NCI-H774 (cell line): ENCODE measurements at regions not wholly inside any gene's neighbourhood (a gene's known extent, or its start where the extent isn't known, plus 50 kb on each side); places are given as distances from the start of the nearest gene placed in this dataset.

Experiments
- DNase-seq: peaks from one replicate; lab custom pipeline; 2025; lab: John Stamatoyannopoulos, UW

DNA sequence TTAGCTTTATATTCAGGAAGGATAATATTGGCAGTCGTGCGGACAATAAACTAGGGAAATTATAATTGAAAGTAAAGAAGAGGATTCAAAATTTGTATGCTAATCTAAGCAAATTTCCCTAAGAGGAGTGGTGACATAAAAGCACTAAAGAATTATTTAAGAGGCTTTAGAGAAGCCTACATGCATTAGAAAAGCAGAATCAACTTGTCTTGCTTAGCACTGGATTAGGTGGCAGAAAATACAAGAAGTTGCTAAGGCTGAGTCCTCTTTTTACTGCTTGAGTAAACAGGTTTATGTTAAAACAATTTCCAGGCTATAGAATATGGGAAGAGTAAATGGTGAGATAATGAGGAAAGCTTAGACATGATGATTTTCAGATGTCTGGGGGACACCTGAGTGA lies 991.5 kb downstream of the PCDH18 start:
- no peak for DNase-seq

DNA sequence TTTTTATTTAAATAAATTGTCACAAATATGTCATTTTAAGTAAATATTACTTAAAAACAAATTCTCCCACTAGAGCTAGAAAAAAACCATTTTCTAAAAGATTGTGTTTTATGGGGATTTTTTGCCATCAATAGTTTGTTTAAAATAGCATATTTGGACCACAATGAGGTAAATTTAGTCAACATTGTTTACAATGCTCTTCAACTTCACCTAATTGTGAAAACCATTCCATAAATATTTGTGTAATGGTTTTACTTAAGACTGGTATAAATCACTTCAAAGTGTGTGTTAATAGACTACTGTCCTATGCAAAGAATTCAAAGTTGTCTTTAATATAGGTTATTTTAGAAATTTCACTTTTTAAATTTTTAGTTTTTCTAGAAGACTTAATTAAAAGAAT lies 1004.2 kb downstream of the PCDH18 start:
- DNase-seq, result no peak

DNA sequence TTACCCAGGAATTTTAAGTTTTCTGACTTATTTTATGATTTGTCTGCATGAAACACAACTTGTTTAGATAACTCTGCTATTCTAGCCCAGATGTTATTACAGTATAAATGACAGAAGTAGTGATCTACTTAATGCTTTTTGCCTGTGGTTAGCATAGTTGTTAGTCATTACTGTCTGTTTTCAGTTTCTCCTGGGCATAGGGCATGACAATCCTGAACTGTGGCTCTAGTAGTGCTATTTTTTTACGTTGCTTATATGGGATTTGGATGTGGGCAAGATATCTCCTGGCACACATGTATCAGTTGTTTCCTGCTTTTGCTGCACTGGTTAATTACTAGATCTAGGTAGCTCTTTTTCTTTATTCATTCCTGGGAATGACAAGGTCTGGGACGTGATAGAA lies 1005.8 kb downstream of the PCDH18 start:
- no peak for DNase-seq

DNA sequence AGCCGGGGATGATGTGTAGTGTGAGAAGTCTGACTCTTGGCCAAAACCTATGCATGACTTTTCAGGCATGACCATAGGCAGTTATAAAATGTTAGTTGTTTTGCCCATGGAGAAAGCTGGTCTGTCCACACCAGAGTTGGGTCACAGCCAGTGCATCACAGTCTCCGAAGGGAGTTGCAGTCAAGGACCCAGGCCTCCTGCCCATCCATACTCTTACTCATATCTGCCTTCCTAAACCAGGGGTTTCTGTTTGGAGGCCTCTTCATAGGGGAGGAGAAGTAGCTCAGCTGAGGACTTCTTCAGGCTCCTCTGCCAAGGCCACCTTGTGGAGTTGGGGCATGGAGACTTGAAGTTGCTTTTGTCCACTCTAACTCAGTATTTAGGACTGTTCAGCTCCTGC lies 1008.3 kb downstream of the PCDH18 start:
- no peak for DNase-seq

DNA sequence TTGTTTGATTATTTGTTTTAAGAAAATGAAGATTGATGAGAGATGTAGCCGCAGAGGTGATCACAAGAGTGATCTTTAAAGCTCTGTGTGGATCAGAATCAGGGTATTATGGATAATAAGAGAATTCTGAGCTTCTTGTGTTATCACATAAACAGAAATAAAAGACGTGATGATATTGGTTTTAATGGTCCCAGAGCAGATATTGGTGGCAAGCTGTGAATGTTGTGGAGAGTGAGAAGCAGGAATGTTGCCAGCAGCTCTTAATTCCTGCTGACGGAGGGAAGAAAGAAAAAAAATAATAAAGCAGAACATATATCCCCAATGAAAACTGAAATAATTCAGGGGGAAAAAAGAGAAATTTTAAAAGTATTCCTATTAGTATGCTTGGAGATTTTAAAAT lies 1015.9 kb downstream of the PCDH18 start:
- no peak for DNase-seq

DNA sequence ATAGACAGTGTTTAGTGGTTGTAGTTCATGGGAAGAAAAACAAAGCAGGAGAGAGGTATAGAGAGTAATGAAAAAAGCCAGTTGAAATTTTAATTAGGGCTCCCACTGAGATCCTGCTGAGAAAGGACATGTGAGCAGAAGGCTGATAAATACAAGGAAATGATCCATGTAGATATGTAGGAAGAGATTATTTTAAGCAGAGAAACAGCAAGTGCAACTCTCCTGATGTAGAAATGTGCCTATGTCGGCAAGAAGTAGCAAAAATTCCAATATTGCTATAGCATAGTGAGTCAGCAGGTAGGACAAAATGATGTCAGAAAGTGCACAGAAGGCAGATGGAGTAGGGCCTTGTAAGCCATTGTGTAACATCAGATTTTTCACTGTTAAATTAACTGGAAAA lies 1027.3 kb downstream of the PCDH18 start:
- no peak for DNase-seq

DNA sequence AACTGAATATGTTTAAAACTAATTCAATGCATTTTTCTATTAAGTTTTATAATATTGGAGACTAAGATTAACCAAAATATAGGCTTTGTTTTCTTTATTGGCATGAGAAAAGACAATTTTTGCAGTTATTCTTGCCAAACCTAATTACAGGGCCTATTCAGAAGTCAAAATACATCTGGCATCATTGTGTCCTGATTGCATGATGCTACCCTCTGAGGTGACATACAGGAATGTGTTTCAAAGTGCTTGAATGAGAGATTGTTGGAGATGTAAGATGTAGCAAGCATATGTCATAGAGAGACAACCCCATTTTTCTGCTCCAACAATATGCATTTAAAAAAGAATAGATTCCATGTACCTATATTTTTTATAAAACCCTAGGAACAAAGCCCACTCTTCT lies 1036.4 kb downstream of the PCDH18 start:
- no peak for DNase-seq

DNA sequence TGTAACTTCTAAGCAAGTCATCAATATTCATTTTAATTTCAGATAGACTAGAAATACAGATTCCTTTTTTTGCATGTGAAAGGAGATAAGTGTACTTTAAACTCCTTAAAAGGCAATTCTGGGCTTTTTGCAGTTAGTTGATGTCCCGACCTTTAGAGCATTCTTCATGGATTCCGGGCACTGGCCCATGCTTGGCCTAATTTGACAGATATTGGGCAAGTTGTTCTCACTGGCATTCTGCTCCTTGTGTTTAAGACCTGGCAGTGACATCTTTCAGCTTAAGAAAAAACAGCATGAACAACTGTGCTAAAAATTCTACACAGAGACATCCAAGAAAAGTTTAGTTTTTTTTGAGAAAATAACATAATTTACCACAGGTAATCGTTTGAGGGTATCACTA lies 1037.2 kb downstream of the PCDH18 start:
- DNase-seq, result no peak

DNA sequence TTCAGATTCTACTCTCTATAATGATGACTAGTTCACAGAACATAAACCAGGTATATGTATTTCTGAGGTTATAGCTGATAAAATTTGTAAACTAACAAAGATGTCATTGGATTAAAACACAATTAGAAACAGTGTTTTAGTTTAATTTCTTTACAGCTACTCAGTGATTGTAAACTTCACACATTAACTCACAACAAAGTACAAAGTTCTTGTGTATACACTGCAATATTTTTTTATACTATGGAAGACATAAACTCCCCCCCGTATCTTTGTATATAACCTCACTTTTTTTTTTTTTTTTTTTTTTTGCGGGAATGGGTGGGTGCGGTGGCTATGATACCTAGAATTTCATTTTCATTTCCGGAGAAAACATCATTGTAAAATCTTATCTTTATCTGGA lies 1043.2 kb downstream of the PCDH18 start:
- DNase-seq, result no peak

DNA sequence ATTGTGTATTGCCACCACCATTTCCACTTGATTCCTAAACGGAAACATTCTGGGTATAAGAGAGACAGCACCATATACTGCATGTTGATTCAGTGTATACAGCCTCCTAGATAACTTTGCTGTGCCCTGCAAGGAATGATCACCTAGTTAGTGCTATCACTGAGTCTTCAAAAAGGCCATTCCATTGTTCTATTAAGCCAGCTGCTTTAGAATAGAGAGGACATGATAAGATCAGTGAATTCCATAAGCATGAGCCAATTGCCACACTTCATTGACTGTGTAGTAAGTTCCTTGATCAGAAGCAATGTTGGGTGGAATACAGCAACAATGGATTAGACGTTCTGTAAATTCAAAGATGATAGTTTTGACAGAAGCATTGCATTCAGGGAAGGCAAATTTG lies 1047.3 kb downstream of the PCDH18 start:
- DNase-seq, result no peak

DNA sequence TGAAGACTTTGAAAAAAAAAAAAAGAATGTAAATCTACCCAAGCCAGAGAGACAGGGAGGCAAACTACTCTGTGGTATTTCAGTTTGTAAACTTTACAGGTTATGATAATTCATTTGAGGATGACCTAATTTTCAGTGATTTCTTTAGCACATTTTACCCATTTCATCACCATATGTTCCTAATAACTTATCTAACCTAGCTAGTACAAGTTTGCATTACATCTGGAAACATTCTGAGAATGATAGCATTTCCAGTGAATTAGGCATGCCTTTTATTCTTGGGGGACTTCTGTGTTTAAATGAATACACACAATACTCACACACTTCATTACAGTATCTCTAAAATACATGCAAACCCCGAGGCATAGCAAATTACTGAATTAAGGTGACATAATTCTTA lies 1055.5 kb downstream of the PCDH18 start:
- no peak for DNase-seq

DNA sequence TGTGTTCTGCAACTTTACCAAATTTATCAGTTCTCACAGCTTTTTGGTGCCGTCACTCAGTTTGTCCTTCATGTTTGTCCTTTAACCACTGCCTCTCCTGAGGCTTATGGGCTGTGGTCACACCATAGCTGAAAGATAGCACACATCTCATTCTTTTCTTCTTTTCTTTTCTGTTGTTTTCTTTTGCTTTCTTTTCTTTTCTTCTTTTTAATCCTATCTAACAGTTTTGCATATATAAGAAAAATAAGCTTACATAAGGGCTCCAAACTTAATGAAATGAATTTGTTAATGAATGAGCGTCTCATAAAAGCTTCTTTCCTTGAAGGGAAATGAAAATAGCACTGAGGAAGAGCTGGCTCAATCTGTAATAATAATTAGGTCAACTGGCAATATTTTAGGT lies 1061.2 kb downstream of the PCDH18 start:
- DNase-seq, result no peak

DNA sequence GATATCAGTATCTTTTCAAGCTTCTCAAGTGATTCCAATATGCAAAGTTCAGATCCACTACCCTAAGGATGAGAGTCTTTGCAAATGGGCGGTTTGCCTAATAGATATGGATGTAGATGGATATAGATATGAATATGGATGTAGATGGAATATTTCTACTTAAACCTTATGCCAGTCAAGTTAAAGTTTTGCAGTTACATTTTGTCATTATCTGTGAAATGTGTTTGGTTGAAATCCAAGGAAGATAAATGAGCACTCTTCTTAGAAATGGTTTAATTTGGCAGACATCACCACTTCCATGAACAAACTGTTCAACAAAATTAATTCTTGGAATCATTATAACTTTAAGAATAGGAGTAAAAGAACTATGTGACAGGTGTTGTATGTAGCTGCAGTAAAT lies 1066.6 kb downstream of the PCDH18 start:
- DNase-seq, result no peak

DNA sequence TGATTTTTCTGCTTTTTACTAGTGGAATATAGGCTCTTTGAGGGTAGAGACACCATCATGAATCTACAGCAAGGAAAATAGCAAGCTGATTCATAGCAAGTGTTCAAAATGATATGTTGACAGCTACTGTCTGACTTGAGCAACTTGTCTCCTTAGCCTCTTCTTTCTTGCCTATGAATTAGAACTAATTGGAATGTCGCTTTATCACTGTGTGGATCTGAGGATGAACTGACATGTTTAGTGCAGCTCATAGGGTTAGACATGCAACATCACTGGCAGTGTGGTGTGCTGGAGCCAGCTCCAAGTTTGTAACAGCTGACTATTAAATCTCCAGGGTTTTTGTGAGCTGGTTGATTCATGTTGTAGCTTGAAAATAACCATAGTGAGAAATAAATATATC lies 1068.4 kb downstream of the PCDH18 start:
- DNase-seq, result no peak

DNA sequence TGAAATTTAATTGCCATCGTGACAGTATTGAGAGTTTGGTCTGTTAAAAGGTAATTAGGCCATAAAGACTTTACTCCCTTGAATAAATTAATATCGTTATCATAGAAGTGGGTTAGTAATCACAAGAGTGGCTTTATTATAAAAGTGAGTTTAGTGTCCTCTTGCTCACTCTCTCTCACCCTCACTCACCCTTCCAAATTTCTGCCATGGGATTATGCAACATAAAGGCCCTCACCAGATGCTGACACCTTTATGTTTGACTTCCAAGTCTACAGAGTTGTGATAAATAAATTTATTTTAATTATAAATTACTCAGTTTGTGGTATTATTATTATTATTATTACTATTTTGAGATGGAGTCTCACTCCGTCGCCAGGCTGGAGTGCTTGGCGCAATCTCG lies 1070.8 kb downstream of the PCDH18 start:
- DNase-seq, result no peak

DNA sequence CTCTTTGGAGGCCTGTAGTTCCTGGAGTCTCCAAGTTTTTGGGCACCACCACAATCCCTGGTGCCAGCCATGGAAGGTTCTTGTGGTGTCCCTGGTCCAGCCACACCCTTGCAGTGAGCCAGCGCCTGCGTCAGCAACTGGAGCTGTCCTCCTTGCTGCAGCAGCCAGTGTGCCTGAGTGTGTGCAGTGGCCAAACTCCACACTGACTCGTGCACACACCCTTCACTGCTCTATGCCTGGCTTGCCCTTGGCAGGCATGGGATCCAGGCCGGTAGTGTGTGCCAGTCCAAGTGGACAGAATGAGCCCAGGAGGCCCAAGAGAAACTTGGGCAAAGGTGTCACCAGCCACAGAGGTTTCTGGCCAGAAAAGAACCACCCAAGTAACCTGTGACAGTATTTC lies 1074.0 kb downstream of the PCDH18 start:
- DNase-seq, result no peak

DNA sequence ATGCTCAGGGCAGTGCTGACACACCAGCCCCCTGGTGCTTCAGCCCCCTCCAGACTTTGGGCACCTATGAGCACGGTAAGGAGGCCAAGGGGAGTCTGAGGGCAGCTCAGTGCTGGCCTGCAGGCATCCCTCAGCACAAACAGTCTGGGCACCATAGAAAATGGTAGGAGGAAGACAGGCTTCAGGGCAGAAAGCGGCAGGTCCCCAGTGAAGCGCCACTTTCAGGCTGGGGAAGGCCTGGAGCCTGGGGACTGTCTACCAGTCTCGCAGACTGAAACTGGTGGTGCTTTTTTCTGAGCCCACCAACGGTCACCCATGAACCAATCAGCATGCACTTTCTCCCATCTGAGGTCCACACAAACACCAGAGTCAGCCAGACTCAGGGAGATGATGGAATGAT lies 1074.7 kb downstream of the PCDH18 start:
- DNase-seq, result no peak

DNA sequence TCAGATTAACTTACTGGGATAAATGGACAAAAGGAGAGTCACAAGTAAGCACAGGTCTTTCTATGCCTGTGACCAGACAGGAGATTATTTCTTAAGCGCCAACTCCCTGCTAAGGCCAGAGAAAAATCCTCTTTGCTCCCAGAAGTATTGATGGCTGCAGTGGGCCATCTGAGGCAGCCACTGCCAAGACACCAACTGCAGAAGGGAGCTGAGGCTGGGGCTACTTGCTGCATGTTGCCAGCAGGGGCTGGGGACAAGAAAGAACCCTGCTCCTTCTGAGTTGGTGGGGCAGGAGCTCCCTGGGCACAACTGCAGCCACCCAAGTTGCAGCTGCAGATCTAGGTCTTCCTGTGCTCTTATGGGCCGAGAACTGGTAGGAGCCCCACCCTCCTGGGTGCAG lies 1075.3 kb downstream of the PCDH18 start:
- no peak for DNase-seq

DNA sequence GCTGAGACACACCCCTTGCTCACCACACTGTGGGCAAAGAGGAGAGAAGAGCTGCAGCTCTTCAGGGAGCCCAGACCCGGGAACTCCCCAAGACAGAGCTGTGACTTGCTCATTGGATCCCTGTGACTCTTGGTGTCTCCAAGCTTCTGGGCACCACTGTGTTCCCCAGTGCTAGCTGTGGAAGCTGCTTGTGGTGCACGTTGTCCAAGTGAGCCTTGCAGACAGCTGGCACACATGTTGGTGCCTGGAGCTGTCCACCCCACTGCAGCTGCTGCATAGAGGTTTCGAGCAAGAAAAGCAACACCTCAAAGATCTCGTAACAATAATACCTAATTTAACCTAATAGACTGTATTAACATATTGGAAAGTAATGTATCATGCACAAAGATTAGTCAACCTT lies 1089.3 kb downstream of the PCDH18 start:
- no peak for DNase-seq

DNA sequence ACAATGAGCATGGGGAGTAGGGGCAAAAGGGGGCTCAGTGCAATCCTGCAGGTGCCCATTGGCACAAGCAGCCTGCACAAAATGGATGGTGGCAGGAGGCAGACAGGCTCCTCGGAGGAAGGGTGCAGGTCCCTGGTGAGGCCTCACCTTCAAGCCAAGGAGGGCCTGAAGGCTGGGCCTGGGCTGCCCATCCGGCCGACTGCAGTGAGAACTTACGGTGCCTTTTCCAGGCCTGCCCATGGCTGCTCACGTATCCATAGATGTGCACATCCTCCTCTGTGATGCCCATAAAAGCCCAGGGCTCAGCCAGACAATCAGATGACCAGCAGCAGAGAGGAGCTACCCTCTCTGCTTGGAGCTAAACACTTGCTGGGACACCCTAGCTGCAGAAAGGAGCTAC lies 1089.8 kb downstream of the PCDH18 start:
- no peak for DNase-seq

DNA sequence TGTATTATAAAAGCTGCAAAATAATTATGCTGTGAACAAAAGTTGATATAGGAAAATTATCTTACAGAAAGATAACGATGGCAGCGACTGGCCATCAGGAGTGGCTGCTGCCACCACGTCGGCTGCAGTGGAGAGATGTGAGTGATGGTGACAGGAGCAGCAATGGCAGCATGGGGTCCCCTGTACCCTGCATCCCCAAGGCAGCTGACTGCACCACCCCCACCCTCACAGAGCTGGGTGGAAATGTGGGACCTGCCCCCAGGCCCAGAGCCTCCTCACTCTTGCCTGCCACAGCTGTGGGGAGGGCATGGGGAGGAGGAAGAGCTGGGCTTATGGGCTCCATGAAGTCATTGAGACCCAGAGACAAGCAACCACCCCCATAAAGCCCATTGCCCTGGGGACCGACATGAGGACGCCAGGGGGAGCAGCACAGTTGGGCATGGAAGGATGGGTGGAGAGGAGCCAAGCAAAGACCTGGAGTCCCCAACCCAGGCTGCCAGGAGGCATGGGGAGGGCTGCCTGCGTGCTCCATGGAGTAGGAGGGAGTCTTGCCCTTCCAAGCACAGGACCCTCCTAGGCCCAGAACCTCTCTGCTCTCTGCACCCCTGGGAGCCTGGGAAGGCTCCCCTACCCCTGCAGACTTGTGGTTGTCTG lies 1090.5 kb downstream of the PCDH18 start:
- no peak for DNase-seq

DNA sequence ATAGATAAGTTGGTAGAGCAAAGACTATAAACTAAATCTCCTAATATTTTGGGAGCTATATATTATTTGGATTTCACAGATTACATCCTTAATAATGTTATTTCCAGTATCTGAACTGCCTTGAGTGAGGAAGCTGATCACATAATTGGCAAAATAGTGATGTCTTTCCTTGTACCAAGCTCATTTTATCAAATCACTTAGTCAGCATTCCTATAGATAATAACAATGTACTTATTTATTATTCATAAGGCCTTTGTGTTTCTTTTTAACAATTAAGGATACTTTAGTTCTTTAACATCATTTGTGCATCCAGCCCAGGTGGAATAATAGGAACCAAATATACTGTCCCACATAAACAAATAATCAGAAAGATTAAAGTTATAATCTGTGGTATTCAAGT lies 1093.6 kb downstream of the PCDH18 start:
- no peak for DNase-seq

DNA sequence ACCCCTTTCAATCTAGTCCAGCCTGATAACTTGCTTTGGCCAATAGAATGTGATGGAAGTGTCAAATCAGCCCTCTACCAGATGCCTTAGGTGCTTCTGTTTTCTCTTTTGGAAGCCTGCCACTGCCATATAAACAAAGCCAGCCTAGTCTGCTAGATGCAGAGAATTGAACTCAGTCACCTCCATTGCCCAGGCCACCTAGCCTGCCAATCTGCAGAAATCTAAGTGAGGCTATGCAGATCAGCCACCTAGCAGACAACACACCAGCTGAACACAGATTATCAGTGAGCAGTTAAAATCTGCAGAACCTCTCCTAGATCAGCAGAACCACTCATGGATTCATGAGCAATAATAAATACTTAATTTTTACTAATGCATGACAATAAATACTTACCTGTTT lies 1108.2 kb downstream of the PCDH18 start:
- DNase-seq, result no peak

DNA sequence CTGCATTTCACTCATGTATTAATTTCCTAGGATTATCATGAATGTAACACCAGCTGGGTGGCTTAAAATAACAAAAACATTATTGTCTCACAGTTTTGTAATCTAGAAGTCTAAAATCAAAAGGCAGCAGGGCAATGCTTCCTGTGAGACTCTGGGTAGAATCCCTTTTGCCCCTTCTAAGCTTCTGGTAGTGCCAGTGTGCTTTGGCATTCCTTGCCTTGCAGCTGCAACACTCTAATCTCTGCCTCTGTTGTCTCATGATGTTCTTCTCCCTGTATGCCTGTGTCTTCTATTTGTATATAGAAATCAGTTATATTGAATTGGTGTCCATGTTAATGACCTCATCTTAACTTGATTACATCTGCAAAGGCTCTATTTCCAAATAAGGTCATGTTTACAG lies 1117.3 kb downstream of the PCDH18 start:
- DNase-seq, result no peak

DNA sequence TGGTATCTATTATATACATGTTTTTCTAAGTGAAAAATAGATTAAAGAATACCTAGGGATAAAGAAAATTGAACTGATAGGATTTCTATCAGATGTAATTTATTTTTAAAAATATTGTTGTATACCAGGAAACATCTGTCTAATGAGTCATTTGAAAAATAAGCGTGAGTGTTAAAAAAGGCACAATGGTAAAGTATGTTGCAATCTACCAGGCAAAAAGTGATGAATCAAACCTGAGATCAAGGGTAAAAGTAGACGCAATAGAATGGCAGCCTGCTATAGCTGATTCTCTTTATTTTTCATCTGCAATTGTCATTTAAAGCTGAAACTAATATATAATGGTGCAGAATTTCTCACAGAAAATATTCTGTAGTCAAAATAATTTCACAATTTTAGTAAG lies 1119.6 kb downstream of the PCDH18 start:
- no peak for DNase-seq
